ENCODE measurements at regions not wholly inside any gene's neighbourhood (a gene's known extent, or its start where the extent isn't known, plus 50 kb on each side); places are given as distances from the start of the nearest gene placed in this dataset.

DNA sequence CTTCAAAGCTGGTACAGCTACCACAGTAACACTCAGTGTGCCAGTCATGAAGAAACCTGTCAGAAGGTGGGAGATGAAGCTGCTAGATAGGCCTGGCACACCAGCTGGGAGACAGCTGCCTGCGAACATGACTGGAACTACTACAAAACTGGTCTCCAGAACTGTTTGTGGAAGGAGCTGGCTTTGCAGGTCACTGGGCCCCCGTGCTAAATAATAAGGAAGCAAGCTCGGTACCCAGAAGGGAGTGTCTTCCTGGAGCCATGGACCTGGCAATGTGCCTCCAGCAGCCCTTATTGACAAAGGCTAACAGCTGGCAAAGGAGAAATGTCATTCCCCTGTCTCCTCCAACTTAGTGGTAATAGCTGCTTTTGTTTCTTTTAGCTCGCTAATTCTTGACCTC lies 1217.6 kb upstream of the LRRN3 start:
- TF ChIP-seq, protein P1, sequence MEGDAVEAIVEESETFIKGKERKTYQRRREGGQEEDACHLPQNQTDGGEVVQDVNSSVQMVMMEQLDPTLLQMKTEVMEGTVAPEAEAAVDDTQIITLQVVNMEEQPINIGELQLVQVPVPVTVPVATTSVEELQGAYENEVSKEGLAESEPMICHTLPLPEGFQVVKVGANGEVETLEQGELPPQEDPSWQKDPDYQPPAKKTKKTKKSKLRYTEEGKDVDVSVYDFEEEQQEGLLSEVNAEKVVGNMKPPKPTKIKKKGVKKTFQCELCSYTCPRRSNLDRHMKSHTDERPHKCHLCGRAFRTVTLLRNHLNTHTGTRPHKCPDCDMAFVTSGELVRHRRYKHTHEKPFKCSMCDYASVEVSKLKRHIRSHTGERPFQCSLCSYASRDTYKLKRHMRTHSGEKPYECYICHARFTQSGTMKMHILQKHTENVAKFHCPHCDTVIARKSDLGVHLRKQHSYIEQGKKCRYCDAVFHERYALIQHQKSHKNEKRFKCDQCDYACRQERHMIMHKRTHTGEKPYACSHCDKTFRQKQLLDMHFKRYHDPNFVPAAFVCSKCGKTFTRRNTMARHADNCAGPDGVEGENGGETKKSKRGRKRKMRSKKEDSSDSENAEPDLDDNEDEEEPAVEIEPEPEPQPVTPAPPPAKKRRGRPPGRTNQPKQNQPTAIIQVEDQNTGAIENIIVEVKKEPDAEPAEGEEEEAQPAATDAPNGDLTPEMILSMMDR (IDR thresholded peaks at IDR 0.05 in 4 of 5, conservative IDR thresholded peaks at IDR 0.05 in 1 of 5) = no peak
- no peak for TF ChIP-seq POLR2A (IDR thresholded peaks at IDR 0.05)
